Breast epithelium (tissue), 4 donors: ENCODE measurements at regions not wholly inside any gene's neighbourhood (a gene's known extent, or its start where the extent isn't known, plus 50 kb on each side); places are given as distances from the start of the nearest gene placed in this dataset.

Experiments used
- DNase-seq, 2 donors: peaks; one replicate each; pipeline ENCODE4 v3.0.0-alpha.2; 2019; ENCODE audit warnings: low spot score in 2 of 2
- H3K27ac ChIP-seq, 2 donors: fragments of 200-600 bp; sonication (generic) in 1 of 2; one replicate each; pipeline ENCODE4 v1.5.1; 2016 to 2019; ENCODE audit warnings: mild to moderate bottlenecking in 1 of 2
- H3K27me3 ChIP-seq, 2 donors: fragments of 200-600 bp; sonication (generic) in 1 of 2; one replicate each; pipeline versions ENCODE4 v1.5.1 to v1.6.0; 2017 to 2019; ENCODE audit warnings: control low read depth in 1 of 2, mild to moderate bottlenecking in 1 of 2
- H3K36me3 ChIP-seq: fragments of 200-600 bp; one replicate; pipeline ENCODE4 v1.5.1; 2019
- H3K4me1 ChIP-seq, 2 donors: fragments of 200-600 bp; sonication (generic); one replicate each; pipeline ENCODE4 v1.5.1; 2016 to 2019; ENCODE audit warnings: control low read depth in 1 of 2
- H3K4me3 ChIP-seq, 3 donors: fragments of 200-600 bp; sonication (generic); 1 replicate in 2 of 3; 2 replicates in 1 of 3; pipeline ENCODE4 v1.5.1; 2016 to 2019; ENCODE audit warnings: mild to moderate bottlenecking in 3 of 3, moderate library complexity in 2 of 3
- H3K9me3 ChIP-seq, 2 donors: fragments of 200-600 bp; sonication (generic) in 1 of 2; one replicate each; pipeline ENCODE4 v1.5.1; 2016 to 2019; ENCODE audit warnings: control low read depth in 1 of 2
- POLR2A ChIP-seq: fragments of 450-650 bp; IDR thresholded peaks from one replicate; pipeline ENCODE4 v1.6.1; 2016; ENCODE audit warnings: antibody characterized with exemption, mild to moderate bottlenecking, moderate library complexity
- POLR2AphosphoS5 ChIP-seq, 3 donors: sonication (generic); formaldehyde crosslinking; IDR thresholded peaks; one replicate each; pipeline ENCODE4 v1.6.1; 2017; ENCODE audit warnings: antibody characterized with exemption in 3 of 3
- intact Hi-C: fragments of 100-400 bp; cut with DNase I; formaldehyde crosslinking; loops from one replicate; pipeline ENCODE4 v1.15.1; 2023; ENCODE audit warnings: low total_unique reads
- TF ChIP-seq, protein P1 (sequence below), 3 donors: fragments of 450-650 bp; IDR thresholded peaks; one replicate each; pipeline ENCODE4 v1.5.1; 2016 to 2017; ENCODE audit warnings: antibody characterized with exemption in 3 of 3, mild to moderate bottlenecking in 3 of 3, moderate library complexity in 3 of 3

- H3K27me3 ChIP-seq: no peaks in the 10 kb centered on the region
- TF ChIP-seq POLR2AphosphoS5 (IDR thresholded peaks at IDR 0.05): no peak
- TF ChIP-seq, protein P1, sequence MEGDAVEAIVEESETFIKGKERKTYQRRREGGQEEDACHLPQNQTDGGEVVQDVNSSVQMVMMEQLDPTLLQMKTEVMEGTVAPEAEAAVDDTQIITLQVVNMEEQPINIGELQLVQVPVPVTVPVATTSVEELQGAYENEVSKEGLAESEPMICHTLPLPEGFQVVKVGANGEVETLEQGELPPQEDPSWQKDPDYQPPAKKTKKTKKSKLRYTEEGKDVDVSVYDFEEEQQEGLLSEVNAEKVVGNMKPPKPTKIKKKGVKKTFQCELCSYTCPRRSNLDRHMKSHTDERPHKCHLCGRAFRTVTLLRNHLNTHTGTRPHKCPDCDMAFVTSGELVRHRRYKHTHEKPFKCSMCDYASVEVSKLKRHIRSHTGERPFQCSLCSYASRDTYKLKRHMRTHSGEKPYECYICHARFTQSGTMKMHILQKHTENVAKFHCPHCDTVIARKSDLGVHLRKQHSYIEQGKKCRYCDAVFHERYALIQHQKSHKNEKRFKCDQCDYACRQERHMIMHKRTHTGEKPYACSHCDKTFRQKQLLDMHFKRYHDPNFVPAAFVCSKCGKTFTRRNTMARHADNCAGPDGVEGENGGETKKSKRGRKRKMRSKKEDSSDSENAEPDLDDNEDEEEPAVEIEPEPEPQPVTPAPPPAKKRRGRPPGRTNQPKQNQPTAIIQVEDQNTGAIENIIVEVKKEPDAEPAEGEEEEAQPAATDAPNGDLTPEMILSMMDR (IDR thresholded peaks at IDR 0.05): no peak
- TF ChIP-seq POLR2A: no peak
- no peak for DNase-seq
- intact Hi-C loops: loop anchor here (5.0 kb wide), 1 partner anchor 389 kb away; no protein-coding TSS in a partner anchor
- no peaks in the 10 kb centered on the region for H3K9me3 ChIP-seq
- H3K36me3 ChIP-seq: no peaks in the 10 kb centered on the region
- no peak overlapping the region for H3K27ac ChIP-seq
- no peak overlapping the region for H3K4me3 ChIP-seq
- H3K4me1 ChIP-seq: no peaks in the 10 kb centered on the region
Observed at GRCh38 chr18:7456376-7456775, 110.7 kb upstream of the PTPRM start.

- H3K27ac ChIP-seq: no peak overlapping the region
- no peaks in the 10 kb centered on the region for H3K4me1 ChIP-seq
- no peak for DNase-seq
- H3K36me3 ChIP-seq: no peaks in the 10 kb centered on the region
- no peaks in the 10 kb centered on the region for H3K27me3 ChIP-seq
- intact Hi-C loops: loop anchor here (5.0 kb wide), 1 partner anchor 390 kb away; no protein-coding TSS in a partner anchor
- TF ChIP-seq POLR2A (no peak), POLR2AphosphoS5 (IDR thresholded peaks at IDR 0.05) (no peak)
- TF ChIP-seq, protein P1 (IDR thresholded peaks at IDR 0.05): no peak
- H3K4me3 ChIP-seq: no peak overlapping the region
- no peaks in the 10 kb centered on the region for H3K9me3 ChIP-seq
Observed at GRCh38 chr18:7457262-7457661, 109.9 kb upstream of the PTPRM start.

GRCh38 chr18:7458884-7459283 lies 108.2 kb upstream of the PTPRM start:
- no peak for DNase-seq
- intact Hi-C loops: loop anchor here (5.0 kb wide), 1 partner anchor 392 kb away; no protein-coding TSS in a partner anchor
- Histone ChIP-seq H3K9me3 (no peaks in the 10 kb centered on the region), H3K4me3 (no peak overlapping the region), H3K27ac (no peak overlapping the region), H3K4me1 (no peaks in the 10 kb centered on the region), H3K27me3 (no peaks in the 10 kb centered on the region), H3K36me3 (no peaks in the 10 kb centered on the region)
- TF ChIP-seq, protein P1 (IDR thresholded peaks at IDR 0.05): no peak
- TF ChIP-seq POLR2AphosphoS5 (IDR thresholded peaks at IDR 0.05): no peak
- no peak for TF ChIP-seq POLR2A

DNA sequence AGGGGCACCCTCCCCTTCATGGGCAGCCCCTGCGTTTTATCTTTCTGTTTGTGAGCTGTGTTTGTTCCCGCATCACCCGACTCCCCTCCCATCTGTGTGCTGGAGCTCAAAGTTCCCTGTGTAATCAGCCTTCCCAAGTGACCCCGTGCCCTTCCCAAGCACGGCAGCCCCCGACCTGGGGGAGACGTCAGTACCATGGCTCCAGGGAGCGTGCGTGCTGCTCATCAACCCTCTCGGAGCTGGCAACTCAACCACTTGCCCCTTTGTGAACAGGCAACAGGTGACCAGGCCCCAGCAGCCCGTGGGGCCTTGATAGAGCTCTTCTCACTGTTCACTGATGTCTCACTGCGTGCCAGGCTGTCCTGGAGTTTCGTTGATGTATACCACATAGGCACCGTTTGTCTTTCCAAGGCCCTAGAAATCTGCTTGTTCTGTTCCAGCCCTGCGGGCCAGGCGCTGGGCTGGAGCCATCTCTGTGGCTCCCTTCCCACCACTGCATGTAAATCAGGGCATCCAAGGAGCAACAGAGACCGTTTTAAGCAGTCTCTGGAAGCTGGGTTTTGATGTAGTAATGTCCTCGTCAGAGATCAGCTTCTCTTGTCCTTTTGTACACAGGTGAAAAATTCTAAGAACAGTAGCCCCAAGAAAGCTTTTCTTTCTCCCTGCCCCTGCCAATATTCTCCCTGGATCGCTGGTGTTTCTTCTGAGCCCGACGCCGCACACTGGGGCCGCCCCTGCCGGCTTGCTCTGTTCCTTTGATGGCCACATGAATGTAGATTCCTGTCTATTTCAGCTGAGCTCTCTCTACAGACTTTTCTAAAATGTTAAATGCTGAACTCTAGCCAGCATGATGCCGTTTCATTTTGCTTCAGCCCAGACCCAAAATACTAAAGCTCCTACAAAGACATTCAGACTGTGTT lies 107.0 kb upstream of the PTPRM start:
- no peaks in the 10 kb centered on the region for H3K4me1 ChIP-seq

GRCh38 chr18:7464245-7464966 lies 102.7 kb upstream of the PTPRM start:
- intact Hi-C loops: no loop called here
- TF ChIP-seq, protein P1 (IDR thresholded peaks at IDR 0.05): no peak
- TF ChIP-seq POLR2AphosphoS5 (IDR thresholded peaks at IDR 0.05): no peak
- no peak for TF ChIP-seq POLR2A
- no peaks in the 10 kb centered on the region for H3K36me3 ChIP-seq
- no peaks in the 10 kb centered on the region for H3K27me3 ChIP-seq
- peak in 1 of 2 donors; percentile 69 for DNase-seq
- no peaks in the 10 kb centered on the region for H3K9me3 ChIP-seq
- H3K27ac ChIP-seq: no peak overlapping the region
- H3K4me1 ChIP-seq: no peaks in the 10 kb centered on the region
- no peak overlapping the region for H3K4me3 ChIP-seq

More for the DNA sequence above, 107.0 kb upstream of the PTPRM start:
- no peak for TF ChIP-seq POLR2AphosphoS5 (IDR thresholded peaks at IDR 0.05)
- no peak for TF ChIP-seq POLR2A
- no peak for DNase-seq
- H3K27me3 ChIP-seq: no peaks in the 10 kb centered on the region
- no peaks in the 10 kb centered on the region for H3K9me3 ChIP-seq
- peak overlapping the region; percentile 41 to 66 for H3K27ac ChIP-seq
- H3K36me3 ChIP-seq: no peaks in the 10 kb centered on the region
- intact Hi-C loops: loop anchor here (5.0 kb wide), 1 partner anchor 393 kb away; no protein-coding TSS in a partner anchor
- H3K4me3 ChIP-seq: peak overlapping the region; percentile 3 to 54 (median 27)
